ENCODE measurements at regions not wholly inside any gene's neighbourhood (a gene's known extent, or its start where the extent isn't known, plus 50 kb on each side); places are given as distances from the start of the nearest gene placed in this dataset.

GRCh38 chr20:48260129-48260756 is 475.0 kb upstream of the SULF2 start:
- Mint-ChIP-seq H3K9me3 (ENCODE audit: low read depth) (peaks cover 15% of the 10 kb centered on the region), H3K27me3 (peaks cover 10% of the 10 kb centered on the region), H3K4me3 (ENCODE audit: low read depth) (no peak overlapping the region), H3K36me3 (ENCODE audit: insufficient read depth) (peaks cover 2% of the 10 kb centered on the region), H3K4me1 (ENCODE audit: low read depth) (no peaks in the 10 kb centered on the region), H3K27ac (no peak overlapping the region)
- no peak for DNase-seq (ENCODE audit: low spot score, unreplicated experiment)
- no peak for TF ChIP-seq CTCF (IDR thresholded peaks at IDR 0.05; ENCODE audit: unreplicated experiment)

DNA sequence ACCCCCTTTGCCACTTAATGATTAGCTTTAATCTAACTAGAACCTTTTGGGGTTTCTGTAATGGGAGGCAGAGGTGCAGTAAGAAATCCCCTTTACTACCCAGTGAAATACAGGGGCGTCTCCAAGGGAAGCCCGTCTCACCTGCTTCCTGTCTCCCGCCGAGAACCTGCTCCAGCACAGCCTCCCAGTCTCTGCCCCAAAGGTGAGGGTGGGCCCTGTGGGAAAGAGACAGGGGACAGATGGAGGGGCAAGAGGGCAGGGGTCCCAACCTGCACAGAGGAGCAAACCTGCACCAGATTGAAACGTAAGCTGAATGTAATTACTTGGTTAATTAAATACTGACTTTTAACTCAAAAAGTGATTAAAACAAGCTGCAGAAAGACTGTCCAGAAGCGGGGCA is 474.2 kb upstream of the SULF2 start:
- peaks cover 18% of the 10 kb centered on the region for H3K9me3 Mint-ChIP-seq (ENCODE audit: low read depth)
- DNase-seq (ENCODE audit: low spot score, unreplicated experiment): no peak
- TF ChIP-seq CTCF (IDR thresholded peaks at IDR 0.05; ENCODE audit: unreplicated experiment): no peak

DNA sequence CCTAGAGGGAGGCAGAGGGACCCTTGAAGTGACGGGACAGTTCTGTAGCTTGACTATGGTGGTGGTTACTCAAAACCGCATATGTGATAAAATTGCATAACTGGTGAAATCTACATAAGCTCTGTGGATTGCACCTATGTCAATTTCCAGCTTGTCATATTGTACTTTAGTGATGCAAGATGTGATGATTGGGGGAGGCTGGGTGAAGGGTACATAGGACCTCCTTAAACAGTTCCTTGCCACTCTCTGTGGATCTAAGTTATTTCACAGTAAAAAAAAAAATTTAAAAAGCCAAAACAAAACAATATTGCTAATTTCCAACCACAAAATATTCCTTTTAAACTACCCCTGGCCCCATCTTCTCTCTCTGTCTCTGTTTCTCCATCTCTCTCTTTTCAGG is 472.6 kb upstream of the SULF2 start:
- no peaks in the 10 kb centered on the region for H3K4me1 Mint-ChIP-seq (ENCODE audit: low read depth)
- no peak overlapping the region for H3K27ac Mint-ChIP-seq
- H3K9me3 Mint-ChIP-seq (ENCODE audit: low read depth): peaks cover 18% of the 10 kb centered on the region
- H3K36me3 Mint-ChIP-seq (ENCODE audit: insufficient read depth): peaks cover 2% of the 10 kb centered on the region
- no peak for DNase-seq (ENCODE audit: low spot score, unreplicated experiment)
- H3K27me3 Mint-ChIP-seq: peaks cover 6% of the 10 kb centered on the region
- H3K4me3 Mint-ChIP-seq (ENCODE audit: low read depth): no peak overlapping the region
- no peak for TF ChIP-seq CTCF (IDR thresholded peaks at IDR 0.05; ENCODE audit: unreplicated experiment)

More for the DNA sequence above, 474.2 kb upstream of the SULF2 start:
- Mint-ChIP-seq H3K4me3 (ENCODE audit: low read depth) (no peak overlapping the region), H3K27me3 (peaks cover 6% of the 10 kb centered on the region), H3K36me3 (ENCODE audit: insufficient read depth) (peaks cover 2% of the 10 kb centered on the region), H3K4me1 (ENCODE audit: low read depth) (no peaks in the 10 kb centered on the region), H3K27ac (no peak overlapping the region)

DNA sequence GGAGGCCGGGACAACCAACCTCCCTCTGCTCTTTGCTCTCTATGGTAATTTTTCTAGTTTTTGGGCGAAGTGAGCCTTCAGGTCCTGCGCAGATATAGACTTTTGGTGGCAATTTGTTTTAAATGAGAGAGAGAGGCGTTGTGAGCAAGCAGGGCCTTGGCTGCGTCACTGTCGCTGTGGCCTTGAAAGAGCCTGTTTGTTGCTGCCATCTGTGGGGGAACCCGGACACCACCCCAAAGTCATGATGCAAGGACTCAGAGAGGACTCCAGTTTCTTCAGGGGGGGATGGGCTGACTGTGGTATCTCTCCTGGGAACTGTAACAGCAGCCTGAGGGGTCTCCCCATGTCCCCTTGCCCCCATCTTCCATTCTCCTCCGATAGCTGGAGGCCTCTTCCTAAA is 462.7 kb upstream of the SULF2 start:
- Mint-ChIP-seq H3K9me3 (ENCODE audit: low read depth) (no peaks in the 10 kb centered on the region), H3K27me3 (no peaks in the 10 kb centered on the region), H3K4me3 (ENCODE audit: low read depth) (no peak overlapping the region), H3K4me1 (ENCODE audit: low read depth) (peaks cover 10% of the 10 kb centered on the region), H3K36me3 (ENCODE audit: insufficient read depth) (no peaks in the 10 kb centered on the region), H3K27ac (no peak overlapping the region)
- no peak for DNase-seq (ENCODE audit: low spot score, unreplicated experiment)
- no peak for TF ChIP-seq CTCF (IDR thresholded peaks at IDR 0.05; ENCODE audit: unreplicated experiment)

GRCh38 chr20:48246061-48246790 is 460.9 kb upstream of the SULF2 start:
- H3K27me3 Mint-ChIP-seq: no peaks in the 10 kb centered on the region
- no peak overlapping the region for H3K27ac Mint-ChIP-seq
- no peaks in the 10 kb centered on the region for H3K36me3 Mint-ChIP-seq (ENCODE audit: insufficient read depth)
- TF ChIP-seq CTCF (IDR thresholded peaks at IDR 0.05; ENCODE audit: unreplicated experiment): no peak
- no peak overlapping the region for H3K4me3 Mint-ChIP-seq (ENCODE audit: low read depth)
- H3K9me3 Mint-ChIP-seq (ENCODE audit: low read depth): no peaks in the 10 kb centered on the region
- peaks cover 10% of the 10 kb centered on the region for H3K4me1 Mint-ChIP-seq (ENCODE audit: low read depth)
- no peak for DNase-seq (ENCODE audit: low spot score, unreplicated experiment)

Measured in progenitor cell of endocrine pancreas (in vitro differentiated cells).